Glutamatergic neuron (in vitro differentiated cells): ENCODE measurements at regions not wholly inside any gene's neighbourhood (a gene's known extent, or its start where the extent isn't known, plus 50 kb on each side); places are given as distances from the start of the nearest gene placed in this dataset.

Source experiments
- DNase-seq: peaks from one replicate; pipeline ENCODE4 v3.0.0; 2022
- H3K27ac Mint-ChIP-seq: one replicate; pipeline ENCODE4 v1.8.0; 2020; ENCODE audit warnings: mild to moderate bottlenecking, mixed read lengths, inconsistent platforms; ENCODE audit not compliant: unreplicated experiment
- H3K27me3 Mint-ChIP-seq: one replicate; pipeline ENCODE4 v1.8.0; 2020; ENCODE audit warnings: mild to moderate bottlenecking, moderate library complexity, mixed read lengths, inconsistent platforms; ENCODE audit not compliant: unreplicated experiment
- H3K36me3 Mint-ChIP-seq: one replicate; pipeline ENCODE4 v1.8.0; 2020; ENCODE audit warnings: mild to moderate bottlenecking, mixed read lengths, inconsistent platforms; ENCODE audit not compliant: unreplicated experiment
- H3K4me1 Mint-ChIP-seq: one replicate; pipeline ENCODE4 v1.8.0; 2020; ENCODE audit warnings: mild to moderate bottlenecking, low read depth, mixed read lengths, inconsistent platforms; ENCODE audit not compliant: unreplicated experiment
- H3K4me3 Mint-ChIP-seq: one replicate; pipeline ENCODE4 v1.8.0; 2020; ENCODE audit warnings: mild to moderate bottlenecking, mixed read lengths, inconsistent platforms; ENCODE audit not compliant: unreplicated experiment
- H3K9me3 Mint-ChIP-seq: one replicate; pipeline ENCODE4 v1.8.0; 2020; ENCODE audit warnings: mild to moderate bottlenecking, moderate library complexity, mixed read lengths, inconsistent platforms; ENCODE audit not compliant: unreplicated experiment
- CTCF ChIP-seq: fragments of 200-600 bp; sonication (generic); IDR thresholded peaks from one replicate; pipeline ENCODE4 v1.5.0; 2021; ENCODE audit not compliant: partially characterized antibody, unreplicated experiment

- peaks cover 17% of the 10 kb centered on the region for H3K36me3 Mint-ChIP-seq
- H3K4me3 Mint-ChIP-seq, result no peak overlapping the region
- no peak overlapping the region for H3K27ac Mint-ChIP-seq
- no peak for TF ChIP-seq CTCF
- H3K4me1 Mint-ChIP-seq, result no peaks in the 10 kb centered on the region
- no peaks in the 10 kb centered on the region for H3K9me3 Mint-ChIP-seq
- no peak for DNase-seq
- H3K27me3 Mint-ChIP-seq, result no peaks in the 10 kb centered on the region
Measured at GRCh38 chr18:52136532-52136931, 203.5 kb upstream of the DCC start.

- no peaks in the 10 kb centered on the region for H3K4me1 Mint-ChIP-seq
- H3K27me3 Mint-ChIP-seq, result no peaks in the 10 kb centered on the region
- no peak overlapping the region for H3K27ac Mint-ChIP-seq
- H3K36me3 Mint-ChIP-seq, result peaks cover 19% of the 10 kb centered on the region
- H3K4me3 Mint-ChIP-seq, result no peak overlapping the region
- peaks cover 4% of the 10 kb centered on the region for H3K9me3 Mint-ChIP-seq
- DNase-seq, result no peak
- TF ChIP-seq CTCF, result no peak
Measured at GRCh38 chr18:52140986-52141385, 199.0 kb upstream of the DCC start.

- Mint-ChIP-seq H3K9me3 (no peaks in the 10 kb centered on the region), H3K27me3 (no peaks in the 10 kb centered on the region), H3K27ac (no peak overlapping the region), H3K4me3 (no peak overlapping the region), H3K36me3 (peaks cover 7% of the 10 kb centered on the region), H3K4me1 (no peaks in the 10 kb centered on the region)
- TF ChIP-seq CTCF, result no peak
- no peak for DNase-seq
Measured at GRCh38 chr18:52150050-52150449, 189.9 kb upstream of the DCC start.

GRCh38 chr18:52152036-52152435 is 188.0 kb upstream of the DCC start:
- TF ChIP-seq CTCF, result no peak
- no peak for DNase-seq
- no peak overlapping the region for H3K27ac Mint-ChIP-seq
- H3K4me1 Mint-ChIP-seq, result no peaks in the 10 kb centered on the region
- peaks cover 5% of the 10 kb centered on the region for H3K36me3 Mint-ChIP-seq
- H3K9me3 Mint-ChIP-seq, result no peaks in the 10 kb centered on the region
- no peaks in the 10 kb centered on the region for H3K27me3 Mint-ChIP-seq
- no peak overlapping the region for H3K4me3 Mint-ChIP-seq

GRCh38 chr18:52156166-52156565 is 183.8 kb upstream of the DCC start:
- Mint-ChIP-seq H3K27me3 (no peaks in the 10 kb centered on the region), H3K36me3 (no peaks in the 10 kb centered on the region), H3K4me1 (no peaks in the 10 kb centered on the region), H3K27ac (no peak overlapping the region), H3K4me3 (no peak overlapping the region), H3K9me3 (no peaks in the 10 kb centered on the region)
- no peak for TF ChIP-seq CTCF
- no peak for DNase-seq
